Loucy (cell line): ENCODE measurements at regions not wholly inside any gene's neighbourhood (a gene's known extent, or its start where the extent isn't known, plus 50 kb on each side); places are given as distances from the start of the nearest gene placed in this dataset.

Source experiments
- H2AFZ ChIP-seq: fragments of 200-600 bp; sonication (generic); 2 replicates; pipeline ENCODE4 v1.6.0; 2016; ENCODE audit warnings: antibody characterized with exemption, mild to moderate bottlenecking, low read length, moderate library complexity
- H3F3A ChIP-seq: fragments of 200-600 bp; 2 replicates; pipeline ENCODE4 v1.6.0; 2016; ENCODE audit warnings: antibody characterized with exemption, low read depth, mild to moderate bottlenecking
- H3K27me3 ChIP-seq: fragments of 200-600 bp; sonication (generic); 2 replicates; pipeline ENCODE4 v1.6.1; 2014; ENCODE audit warnings: low read length, mild to moderate bottlenecking; ENCODE audit not compliant: insufficient read depth, poor library complexity, severe bottlenecking
- H3K36me3 ChIP-seq: fragments of 200-600 bp; sonication (generic); 2 replicates; pipeline ENCODE4 v1.6.1; 2016; ENCODE audit warnings: low read length; ENCODE audit not compliant: insufficient read depth
- H3K4me1 ChIP-seq: fragments of 200-600 bp; sonication (generic); 2 replicates; pipeline ENCODE4 v1.5.1; 2014; ENCODE audit warnings: low read length, mild to moderate bottlenecking; ENCODE audit not compliant: insufficient read depth, poor library complexity, severe bottlenecking
- H3K4me2 ChIP-seq: fragments of 200-600 bp; sonication (generic); 2 replicates; pipeline ENCODE4 v1.6.0; 2014; ENCODE audit warnings: antibody characterized with exemption, low read length, low read depth, mild to moderate bottlenecking; ENCODE audit not compliant: poor library complexity, severe bottlenecking
- H3K4me3 ChIP-seq: fragments of 200-600 bp; sonication (generic); 2 replicates; pipeline ENCODE4 v1.5.1; 2014; ENCODE audit warnings: low read length, mild to moderate bottlenecking, mixed read lengths; ENCODE audit not compliant: poor library complexity, severe bottlenecking
- H3K79me2 ChIP-seq: fragments of 200-600 bp; sonication (generic); 2 replicates; pipeline ENCODE4 v1.6.1; 2014; ENCODE audit warnings: low read length; ENCODE audit not compliant: insufficient read depth
- H3K9ac ChIP-seq: fragments of 200-600 bp; sonication (generic); 2 replicates; pipeline ENCODE4 v1.6.0; 2014; ENCODE audit warnings: mild to moderate bottlenecking, low read depth, low read length, moderate library complexity; ENCODE audit not compliant: poor library complexity, severe bottlenecking
- H3K9me2 ChIP-seq: fragments of 200-600 bp; sonication (generic); replicated peaks from 2 replicates; pipeline ENCODE4 v1.6.1; 2016; ENCODE audit warnings: low read depth, low read length, mixed read lengths
- H3K9me3 ChIP-seq: fragments of 200-600 bp; sonication (generic); 2 replicates; pipeline ENCODE4 v1.6.1; 2014; ENCODE audit warnings: mild to moderate bottlenecking, antibody characterized with exemption, low read length, low read depth; ENCODE audit not compliant: insufficient read depth
- H4K20me1 ChIP-seq: fragments of 200-600 bp; sonication (generic); 2 replicates; pipeline ENCODE4 v1.6.0; 2014; ENCODE audit warnings: antibody characterized with exemption, low read length, mild to moderate bottlenecking; ENCODE audit not compliant: insufficient read depth, poor library complexity, severe bottlenecking
- EZH2phosphoT487 ChIP-seq: fragments of 200-600 bp; IDR thresholded peaks from 2 replicates; pipeline ENCODE4 v1.6.1; 2018; ENCODE audit warnings: antibody characterized with exemption, mild to moderate bottlenecking, moderate library complexity, borderline replicate concordance
- TF ChIP-seq, protein P1 (sequence below): fragments of 200-600 bp; sonication (generic); conservative IDR thresholded peaks from 2 replicates; pipeline ENCODE4 v1.5.1; 2014; ENCODE audit warnings: mild to moderate bottlenecking, antibody characterized with exemption, low read length

DNA sequence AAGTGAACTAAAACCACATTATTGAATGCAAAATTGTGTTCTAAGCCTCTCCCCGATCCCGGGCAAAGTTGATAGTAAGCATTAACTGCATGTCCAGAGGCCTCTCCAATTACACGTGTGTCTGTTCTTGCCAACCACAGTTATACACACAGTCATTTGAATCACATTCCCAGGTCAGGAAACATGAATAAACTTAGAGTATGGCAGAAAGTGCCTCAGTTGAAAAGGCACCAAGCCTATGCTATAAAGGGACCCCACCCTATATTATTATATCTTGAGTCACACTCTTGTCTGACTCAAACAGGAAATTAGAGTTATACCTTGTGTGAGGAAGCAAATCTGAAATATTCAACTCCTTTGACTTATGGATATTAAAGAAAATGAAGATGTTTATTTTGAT is 128.3 kb upstream of the STXBP6 start:
- H3K9me2 ChIP-seq, result no peaks in the 10 kb centered on the region
- H3K4me2 ChIP-seq, result no peak overlapping the region
- H3K4me1 ChIP-seq, result no peaks in the 10 kb centered on the region
- no peaks in the 10 kb centered on the region for H3K27me3 ChIP-seq
- H3K4me3 ChIP-seq, result no peak overlapping the region
- H3K79me2 ChIP-seq, result no peaks in the 10 kb centered on the region
- H3K9ac ChIP-seq, result no peak overlapping the region
- no peak overlapping the region for H2AFZ ChIP-seq
- H4K20me1 ChIP-seq, result no peaks in the 10 kb centered on the region
- TF ChIP-seq EZH2phosphoT487, result no peak
- TF ChIP-seq, protein P1, sequence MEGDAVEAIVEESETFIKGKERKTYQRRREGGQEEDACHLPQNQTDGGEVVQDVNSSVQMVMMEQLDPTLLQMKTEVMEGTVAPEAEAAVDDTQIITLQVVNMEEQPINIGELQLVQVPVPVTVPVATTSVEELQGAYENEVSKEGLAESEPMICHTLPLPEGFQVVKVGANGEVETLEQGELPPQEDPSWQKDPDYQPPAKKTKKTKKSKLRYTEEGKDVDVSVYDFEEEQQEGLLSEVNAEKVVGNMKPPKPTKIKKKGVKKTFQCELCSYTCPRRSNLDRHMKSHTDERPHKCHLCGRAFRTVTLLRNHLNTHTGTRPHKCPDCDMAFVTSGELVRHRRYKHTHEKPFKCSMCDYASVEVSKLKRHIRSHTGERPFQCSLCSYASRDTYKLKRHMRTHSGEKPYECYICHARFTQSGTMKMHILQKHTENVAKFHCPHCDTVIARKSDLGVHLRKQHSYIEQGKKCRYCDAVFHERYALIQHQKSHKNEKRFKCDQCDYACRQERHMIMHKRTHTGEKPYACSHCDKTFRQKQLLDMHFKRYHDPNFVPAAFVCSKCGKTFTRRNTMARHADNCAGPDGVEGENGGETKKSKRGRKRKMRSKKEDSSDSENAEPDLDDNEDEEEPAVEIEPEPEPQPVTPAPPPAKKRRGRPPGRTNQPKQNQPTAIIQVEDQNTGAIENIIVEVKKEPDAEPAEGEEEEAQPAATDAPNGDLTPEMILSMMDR, result no peak
- no peaks in the 10 kb centered on the region for H3K9me3 ChIP-seq
- H3K36me3 ChIP-seq, result no peaks in the 10 kb centered on the region
- H3F3A ChIP-seq, result no peaks in the 10 kb centered on the region

- H3K27me3 ChIP-seq, result no peaks in the 10 kb centered on the region
- H3K4me3 ChIP-seq, result peak overlapping the region; percentile 7
- no peak overlapping the region for H3K9ac ChIP-seq
- H3F3A ChIP-seq, result no peaks in the 10 kb centered on the region
- H3K4me1 ChIP-seq, result no peaks in the 10 kb centered on the region
- peak overlapping the region; percentile 29; the same call in 1 of the 2 replicates for H2AFZ ChIP-seq
- no peaks in the 10 kb centered on the region for H3K79me2 ChIP-seq
- no peaks in the 10 kb centered on the region for H3K36me3 ChIP-seq
- H3K4me2 ChIP-seq, result peak overlapping the region; percentile 55
- H3K9me3 ChIP-seq, result no peaks in the 10 kb centered on the region
- TF ChIP-seq, protein P1, result peak; percentile 85
- TF ChIP-seq EZH2phosphoT487, result no peak
- H4K20me1 ChIP-seq, result no peaks in the 10 kb centered on the region
- H3K9me2 ChIP-seq, result no peaks in the 10 kb centered on the region
Measured at GRCh38 chr14:25150934-25151790, 101.2 kb upstream of the STXBP6 start.

GRCh38 chr14:25150401-25150800 is 100.5 kb upstream of the STXBP6 start:
- Histone ChIP-seq H3K9me2 (no peaks in the 10 kb centered on the region), H2AFZ (no peak overlapping the region), H3K4me3 (no peak overlapping the region), H3K27me3 (no peaks in the 10 kb centered on the region), H3K4me1 (no peaks in the 10 kb centered on the region), H3K4me2 (no peak overlapping the region), H4K20me1 (no peaks in the 10 kb centered on the region), H3F3A (no peaks in the 10 kb centered on the region), H3K9ac (no peak overlapping the region), H3K9me3 (no peaks in the 10 kb centered on the region), H3K36me3 (no peaks in the 10 kb centered on the region), H3K79me2 (no peaks in the 10 kb centered on the region)
- no peak for TF ChIP-seq EZH2phosphoT487
- TF ChIP-seq, protein P1, result no peak
